PC-9 (cell line): ENCODE measurements at regions not wholly inside any gene's neighbourhood (a gene's known extent, or its start where the extent isn't known, plus 50 kb on each side); places are given as distances from the start of the nearest gene placed in this dataset.

ENCODE experiments used
- BruUV-seq: library from RNA; stranded (reverse); fragments of 400-500 nt; replicated peaks from 2 replicates; lab custom pipeline; 2021; lab: Mats Ljungman, UMichigan
- CTCF ChIA-PET: fragments of 300-600 bp; sonication (Branson Sonifier 250); formaldehyde crosslinking; loops from one replicate; lab custom pipeline; 2022; ENCODE audit warnings: antibody characterized with exemption; lab: Charles Lee
- POLR2A ChIA-PET: fragments of 300-600 bp; sonication (Branson Sonifier 250); formaldehyde crosslinking; loops from one replicate; lab custom pipeline; 2022; ENCODE audit warnings: antibody characterized with exemption; ENCODE audit not compliant: unreplicated experiment; lab: Charles Lee
- DNase-seq, 2 experiments: peaks; one replicate each; pipeline versions ENCODE4 v3.0.0 to v3.0.0-alpha.2; 2015 to 2022; ENCODE audit warnings: mixed read lengths in 1 of 2
- H2AFZ ChIP-seq: fragments of 200-600 bp; sonication (generic); 2 replicates; pipeline ENCODE4 v1.8.1; 2017; ENCODE audit warnings: antibody characterized with exemption
- H3F3A ChIP-seq: fragments of 200-600 bp; sonication (generic); 2 replicates; pipeline ENCODE4 v1.8.1; 2017; ENCODE audit warnings: antibody characterized with exemption, mild to moderate bottlenecking, low read depth; ENCODE audit not compliant: insufficient read depth
- H3K27ac ChIP-seq: fragments of 200-600 bp; sonication (generic); 2 replicates; pipeline ENCODE4 v1.6.1; 2016; ENCODE audit warnings: mixed run types
- H3K27me3 ChIP-seq: fragments of 200-600 bp; sonication (generic); 2 replicates; pipeline ENCODE4 v1.6.1; 2016; ENCODE audit warnings: low read depth, mixed run types; ENCODE audit not compliant: insufficient read depth
- H3K36me3 ChIP-seq: fragments of 200-600 bp; sonication (generic); 2 replicates; pipeline ENCODE4 v1.6.1; 2016; ENCODE audit warnings: low read depth, mixed run types
- H3K4me1 ChIP-seq: fragments of 200-600 bp; sonication (generic); replicated peaks from 2 replicates; pipeline ENCODE4 v1.6.1; 2016; ENCODE audit warnings: mixed run types; ENCODE audit not compliant: insufficient read depth
- H3K4me2 ChIP-seq: fragments of 200-600 bp; sonication (generic); 2 replicates; pipeline ENCODE4 v1.6.1; 2017; ENCODE audit warnings: mixed run types
- H3K4me3 ChIP-seq: fragments of 200-600 bp; sonication (generic); 2 replicates; pipeline ENCODE4 v1.6.1; 2016; ENCODE audit warnings: mixed run types
- H3K79me2 ChIP-seq: fragments of 200-600 bp; sonication (generic); 2 replicates; pipeline ENCODE4 v1.6.1; 2017; ENCODE audit warnings: low read depth, mixed run types
- H3K9me2 ChIP-seq: fragments of 200-600 bp; sonication (generic); 2 replicates; pipeline ENCODE4 v1.8.1; 2017; ENCODE audit warnings: mild to moderate bottlenecking; ENCODE audit not compliant: insufficient read depth
- H3K9me3 ChIP-seq: fragments of 200-600 bp; sonication (generic); 2 replicates; pipeline ENCODE4 v1.8.1; 2016; ENCODE audit warnings: low read depth; ENCODE audit not compliant: insufficient read depth
- H4K20me1 ChIP-seq: fragments of 200-600 bp; sonication (generic); 2 replicates; pipeline ENCODE4 v1.8.1; 2017; ENCODE audit not compliant: insufficient read depth
- EZH2 ChIP-seq: fragments of 200-600 bp; sonication (generic); IDR thresholded peaks from 2 replicates; pipeline ENCODE4 v1.8.0; 2017; ENCODE audit warnings: antibody characterized with exemption, low read depth
- intact Hi-C: fragments of 100-400 bp; cut with micrococcal nuclease; formaldehyde crosslinking; loops from one replicate; pipeline ENCODE4 v1.10.0; 2022; ENCODE audit not compliant: unreplicated experiment
- TF ChIP-seq, protein P1 (sequence below): fragments of 200-600 bp; sonication (generic); conservative IDR thresholded peaks from 2 replicates; pipeline ENCODE4 v1.6.1; 2017; ENCODE audit warnings: mixed run types, antibody characterized with exemption, mild to moderate bottlenecking, moderate library complexity

DNA sequence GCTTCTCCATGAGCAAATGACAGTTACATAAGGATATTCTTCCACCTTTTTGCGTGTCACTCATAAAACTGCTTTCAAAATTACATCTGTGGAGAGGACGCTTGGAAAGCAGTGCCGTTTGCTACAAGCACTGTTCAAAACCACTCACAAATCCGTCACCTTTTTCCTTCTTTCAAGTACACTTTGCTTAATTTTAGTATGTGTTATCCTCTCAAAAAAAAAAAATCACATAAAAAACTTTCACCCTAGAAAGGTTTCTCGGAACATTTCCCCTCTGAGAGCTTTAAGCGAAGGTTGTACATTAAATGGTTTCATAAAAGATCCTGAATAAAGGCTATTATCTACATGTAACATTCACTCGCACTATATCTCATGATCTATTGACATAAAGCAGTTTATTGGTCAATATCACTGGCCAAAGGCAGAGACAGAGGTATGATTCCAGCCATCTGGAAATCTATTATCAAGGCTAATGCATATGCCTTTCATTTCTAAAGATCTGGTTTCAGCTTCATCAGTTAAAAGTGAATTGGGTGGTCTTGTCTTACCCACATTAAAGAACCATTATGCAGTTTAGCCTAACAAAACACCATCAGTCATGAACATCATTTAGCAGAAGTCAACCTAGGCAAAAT, 163.6 kb downstream of the ENC1 start:
- Histone ChIP-seq H3K79me2 (no peaks in the 10 kb centered on the region), H2AFZ (no peak overlapping the region), H3K27me3 (no peaks in the 10 kb centered on the region), H3K4me3 (no peak overlapping the region), H3F3A (no peaks in the 10 kb centered on the region), H3K9me3 (no peaks in the 10 kb centered on the region), H3K27ac (no peak overlapping the region), H3K4me1 (no peaks in the 10 kb centered on the region), H4K20me1 (no peaks in the 10 kb centered on the region), H3K36me3 (no peaks in the 10 kb centered on the region), H3K9me2 (no peaks in the 10 kb centered on the region), H3K4me2 (no peak overlapping the region)
- TF ChIP-seq, protein P1, sequence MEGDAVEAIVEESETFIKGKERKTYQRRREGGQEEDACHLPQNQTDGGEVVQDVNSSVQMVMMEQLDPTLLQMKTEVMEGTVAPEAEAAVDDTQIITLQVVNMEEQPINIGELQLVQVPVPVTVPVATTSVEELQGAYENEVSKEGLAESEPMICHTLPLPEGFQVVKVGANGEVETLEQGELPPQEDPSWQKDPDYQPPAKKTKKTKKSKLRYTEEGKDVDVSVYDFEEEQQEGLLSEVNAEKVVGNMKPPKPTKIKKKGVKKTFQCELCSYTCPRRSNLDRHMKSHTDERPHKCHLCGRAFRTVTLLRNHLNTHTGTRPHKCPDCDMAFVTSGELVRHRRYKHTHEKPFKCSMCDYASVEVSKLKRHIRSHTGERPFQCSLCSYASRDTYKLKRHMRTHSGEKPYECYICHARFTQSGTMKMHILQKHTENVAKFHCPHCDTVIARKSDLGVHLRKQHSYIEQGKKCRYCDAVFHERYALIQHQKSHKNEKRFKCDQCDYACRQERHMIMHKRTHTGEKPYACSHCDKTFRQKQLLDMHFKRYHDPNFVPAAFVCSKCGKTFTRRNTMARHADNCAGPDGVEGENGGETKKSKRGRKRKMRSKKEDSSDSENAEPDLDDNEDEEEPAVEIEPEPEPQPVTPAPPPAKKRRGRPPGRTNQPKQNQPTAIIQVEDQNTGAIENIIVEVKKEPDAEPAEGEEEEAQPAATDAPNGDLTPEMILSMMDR: no peak
- TF ChIP-seq EZH2: no peak
- no TSS peak for BruUV-seq
- DNase-seq: no peak
- POLR2A ChIA-PET: no interaction called here
- CTCF ChIA-PET: no interaction called here
- intact Hi-C loops: no loop called here

DNA sequence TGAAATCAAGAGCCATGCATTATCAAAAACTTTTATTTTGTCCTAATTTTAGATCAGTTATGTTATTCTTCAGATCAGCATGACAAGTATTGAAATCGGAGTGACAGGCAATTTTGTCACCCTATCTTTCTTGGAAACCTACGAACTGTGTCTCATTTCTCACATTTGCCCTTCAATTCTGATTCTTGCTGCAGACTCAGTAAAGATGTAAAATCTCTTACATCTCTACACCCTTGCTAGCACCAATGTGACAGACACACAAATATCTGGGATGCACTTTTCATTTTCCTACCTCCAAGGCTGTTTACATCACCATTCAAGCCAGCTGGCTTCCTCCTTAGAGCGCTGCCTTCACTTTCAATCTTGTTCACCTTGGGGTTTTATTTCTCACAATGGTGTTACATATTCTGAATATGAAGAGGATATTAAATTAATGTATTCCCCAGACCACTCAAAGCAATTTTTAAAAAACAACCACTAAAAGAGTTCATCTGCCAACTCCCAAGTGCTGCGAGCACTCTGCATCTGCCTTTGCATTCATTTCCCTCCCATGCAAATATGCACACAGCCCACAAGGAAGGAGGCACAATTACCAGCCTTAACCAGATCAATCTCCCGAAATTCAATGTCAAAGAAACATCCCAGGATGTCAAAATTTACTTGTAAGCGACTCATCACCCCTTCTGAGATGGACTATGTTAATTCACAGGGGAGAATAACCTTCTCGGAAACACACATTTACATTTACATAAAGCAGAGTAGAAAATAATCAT, 164.3 kb downstream of the ENC1 start:
- H4K20me1 ChIP-seq: no peaks in the 10 kb centered on the region
- no peak overlapping the region for H2AFZ ChIP-seq
- no peaks in the 10 kb centered on the region for H3K9me2 ChIP-seq
- intact Hi-C loops: no loop called here
- H3K9me3 ChIP-seq: no peaks in the 10 kb centered on the region
- H3K27ac ChIP-seq: no peak overlapping the region
- no peak for TF ChIP-seq EZH2
- TF ChIP-seq, protein P1: no peak
- BruUV-seq: no TSS peak
- no peaks in the 10 kb centered on the region for H3K27me3 ChIP-seq
- H3K36me3 ChIP-seq: no peaks in the 10 kb centered on the region
- no peaks in the 10 kb centered on the region for H3K79me2 ChIP-seq
- no peak overlapping the region for H3K4me3 ChIP-seq
- no peak overlapping the region for H3K4me2 ChIP-seq
- CTCF ChIA-PET: no interaction called here
- H3F3A ChIP-seq: no peaks in the 10 kb centered on the region
- DNase-seq: no peak
- POLR2A ChIA-PET: no interaction called here
- no peaks in the 10 kb centered on the region for H3K4me1 ChIP-seq

DNA sequence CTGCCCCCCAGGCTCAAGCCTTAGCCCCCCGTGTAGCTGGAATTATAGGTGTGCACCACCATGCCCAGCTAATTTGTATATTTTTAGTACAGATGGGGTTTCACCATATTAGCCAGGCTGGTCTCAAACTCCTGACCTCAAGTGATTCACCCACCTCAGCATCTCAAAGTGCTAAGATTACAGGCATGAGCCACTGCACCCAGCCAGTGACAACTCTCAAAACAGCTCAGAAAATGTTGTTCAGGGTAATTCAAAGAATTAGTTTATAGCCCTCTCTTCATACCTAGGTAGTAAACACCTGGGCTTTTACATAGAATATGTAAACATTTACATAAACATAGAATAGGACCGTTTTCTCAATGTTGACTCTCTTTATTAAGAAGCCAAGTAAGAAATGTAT, 168.7 kb downstream of the ENC1 start:
- BruUV-seq: no TSS peak
- H3K79me2 ChIP-seq: no peaks in the 10 kb centered on the region
- no peak overlapping the region for H3K4me2 ChIP-seq
- no peaks in the 10 kb centered on the region for H3K36me3 ChIP-seq
- H4K20me1 ChIP-seq: no peaks in the 10 kb centered on the region
- peaks cover 4% of the 10 kb centered on the region; the same call in 1 of the 2 replicates for H3K9me3 ChIP-seq
- no peak overlapping the region for H3K27ac ChIP-seq
- no peaks in the 10 kb centered on the region for H3K9me2 ChIP-seq
- TF ChIP-seq, protein P1: no peak
- no peak for TF ChIP-seq EZH2
- H3K4me3 ChIP-seq: no peak overlapping the region
- H3K27me3 ChIP-seq: no peaks in the 10 kb centered on the region
- no peaks in the 10 kb centered on the region for H3K4me1 ChIP-seq
- POLR2A ChIA-PET: no interaction called here
- intact Hi-C loops: no loop called here
- no peak for DNase-seq
- H2AFZ ChIP-seq: no peak overlapping the region
- no peaks in the 10 kb centered on the region for H3F3A ChIP-seq
- CTCF ChIA-PET: no interaction called here
